HG02885 (cell line): ENCODE measurements at regions not wholly inside any gene's neighbourhood (a gene's known extent, or its start where the extent isn't known, plus 50 kb on each side); places are given as distances from the start of the nearest gene placed in this dataset.

Experiments used
- ATAC-seq: cut with Tn5 transposase; IDR thresholded peaks from one replicate; pipeline ENCODE4 v1.9.1; 2021; ENCODE audit warnings: mild to moderate bottlenecking; ENCODE audit not compliant: unreplicated experiment, poor library complexity

DNA sequence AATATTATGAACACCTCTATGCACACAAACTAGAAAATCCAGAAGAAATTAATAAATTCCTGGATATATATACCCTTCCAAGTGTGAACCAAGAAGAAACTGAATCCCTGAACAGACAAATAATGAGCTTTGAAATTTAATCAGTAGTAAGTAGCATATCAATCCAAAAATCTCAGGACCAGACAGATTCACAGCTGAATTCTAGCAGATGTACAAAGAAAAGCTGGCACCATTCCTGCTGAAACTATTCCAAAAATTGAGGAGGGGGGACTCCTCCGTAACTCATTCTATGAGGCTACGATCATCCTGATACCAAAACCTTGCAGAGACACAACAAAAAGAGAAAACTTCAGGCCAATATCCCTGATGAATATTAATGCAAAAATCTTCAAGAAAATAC, 67.0 kb upstream of the PDE7B start:
- ATAC-seq: no peak

DNA sequence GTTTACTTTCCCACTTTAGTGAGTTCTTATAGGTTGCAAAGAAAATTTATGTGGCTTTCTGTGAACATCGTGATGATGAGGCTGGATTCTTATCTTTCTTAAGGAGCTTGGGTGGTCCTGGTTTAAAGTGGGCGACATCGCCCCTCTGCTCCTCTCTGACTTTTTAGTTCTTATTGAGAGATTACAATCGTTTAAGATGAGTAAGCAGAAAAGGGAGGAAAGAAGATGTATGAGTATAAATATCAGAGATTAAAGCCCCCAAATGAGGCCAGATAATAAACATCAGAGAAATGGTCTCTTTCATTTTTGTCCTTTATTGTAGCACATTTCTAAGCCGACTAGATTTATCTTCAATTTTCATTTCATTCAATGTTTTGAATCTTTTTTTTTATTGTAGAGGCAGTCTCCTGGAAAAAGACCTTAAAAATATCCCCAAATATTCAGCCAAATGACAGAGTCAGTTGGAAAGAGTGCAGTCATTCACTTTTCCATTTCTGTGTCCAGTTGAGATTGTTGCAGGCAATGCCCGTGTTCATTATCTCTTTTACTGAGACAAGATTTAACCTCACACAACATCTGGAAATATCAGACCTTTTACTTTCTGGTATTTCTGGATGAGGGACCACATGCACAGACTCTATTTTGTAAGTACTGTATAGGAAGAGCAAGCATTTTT, 62.0 kb upstream of the PDE7B start:
- no peak for ATAC-seq

DNA sequence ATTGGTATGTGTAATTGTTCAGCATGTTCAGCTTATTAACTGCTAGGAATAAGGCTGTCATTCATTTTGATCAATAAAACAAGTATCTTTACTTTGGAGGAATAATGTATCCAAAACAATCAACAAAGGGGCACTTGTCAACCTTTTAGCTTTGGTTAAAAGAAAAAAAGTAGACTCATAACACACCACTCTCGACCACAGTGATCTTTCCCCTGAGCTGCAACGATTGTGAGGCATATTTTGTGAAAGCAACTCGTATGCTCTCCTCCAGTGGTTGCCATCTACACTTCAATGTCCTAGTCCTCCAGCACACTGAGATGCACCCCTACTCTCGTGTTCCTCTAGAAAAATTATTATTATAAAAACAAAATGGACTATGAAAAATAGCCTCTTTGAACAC, 60.1 kb upstream of the PDE7B start:
- ATAC-seq: no peak

DNA sequence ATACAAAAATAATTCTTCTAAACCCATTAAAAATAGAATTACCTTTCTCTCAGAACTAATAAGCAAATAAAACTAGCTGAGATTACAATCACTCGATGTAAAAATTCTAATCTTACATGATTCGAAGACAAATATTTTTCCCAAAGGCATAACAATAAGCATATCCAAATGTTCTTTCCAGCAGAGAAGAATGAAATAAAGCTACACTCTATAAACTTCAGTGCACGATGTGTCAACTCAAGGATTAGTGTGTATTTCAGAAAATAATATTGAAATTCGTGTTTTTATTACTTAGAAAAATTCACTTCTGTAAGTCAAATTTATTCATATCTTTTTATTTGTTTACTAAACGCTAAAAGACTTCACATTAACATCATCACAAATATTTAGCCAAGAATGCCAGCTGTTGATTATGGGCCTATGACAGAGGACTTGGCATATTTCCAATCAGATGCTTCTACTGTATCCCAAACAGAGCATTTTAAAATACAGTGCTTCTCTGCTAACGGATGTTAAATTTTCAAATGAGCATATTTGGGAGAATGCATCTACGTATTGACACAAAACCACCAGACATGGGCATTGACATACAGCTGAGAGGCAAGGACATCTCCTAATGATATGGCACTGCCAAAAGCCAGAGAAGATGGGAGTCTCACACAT, 54.7 kb upstream of the PDE7B start:
- no peak for ATAC-seq

DNA sequence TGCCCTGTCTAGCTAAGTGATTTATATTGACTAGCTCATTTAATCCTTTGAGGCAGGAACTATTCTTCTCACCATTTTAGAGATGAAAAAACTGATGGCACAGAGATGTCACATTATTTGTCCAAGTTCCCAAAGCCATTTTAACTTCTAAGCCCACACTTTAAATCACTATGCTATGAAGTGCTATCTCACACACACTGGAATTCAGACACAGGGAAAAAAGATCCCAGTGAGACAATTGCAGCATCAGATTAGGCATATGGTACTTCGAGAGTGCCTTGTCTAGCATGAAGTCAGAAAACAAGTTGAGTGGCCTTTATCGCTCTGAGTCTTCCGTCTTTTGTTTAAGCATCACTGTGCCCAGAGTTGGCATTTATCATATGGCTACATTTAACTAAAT, 54.1 kb upstream of the PDE7B start:
- ATAC-seq: no peak

DNA sequence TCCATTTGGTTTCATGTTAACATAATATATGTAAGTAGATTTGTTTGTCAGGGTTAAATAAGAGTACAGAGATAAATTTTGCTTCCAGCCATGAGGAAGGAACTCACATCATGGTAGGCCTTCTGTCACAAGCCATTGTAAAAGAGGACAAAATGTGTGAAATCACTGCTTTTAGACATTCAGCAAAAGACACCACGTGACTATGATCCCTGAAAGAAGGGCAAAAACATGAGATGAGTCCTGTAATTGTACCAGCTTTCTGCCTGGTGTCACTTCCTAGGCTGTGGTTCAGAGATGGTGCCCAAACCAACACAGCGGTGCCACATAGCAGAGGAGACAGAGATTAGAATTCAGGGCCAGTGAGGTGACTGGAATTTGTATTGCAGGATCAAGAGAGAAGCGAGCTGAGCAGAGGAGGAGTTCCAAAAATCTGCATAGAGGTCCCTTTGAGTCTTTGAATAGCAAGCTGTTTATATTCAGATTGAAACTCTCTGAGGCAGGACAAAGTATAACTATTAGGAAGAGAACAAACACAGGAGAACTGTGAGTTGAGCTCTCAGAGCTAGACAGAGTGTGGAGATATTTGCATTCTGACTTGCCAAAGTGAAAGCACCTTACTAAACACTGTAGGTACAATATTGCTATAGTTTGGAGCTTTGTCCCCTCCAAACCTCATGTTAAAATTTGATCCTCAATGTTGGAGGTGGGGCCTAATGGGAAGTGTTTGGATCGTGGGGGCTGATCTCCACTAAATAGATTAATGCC, 52.6 kb upstream of the PDE7B start:
- ATAC-seq: no peak
